NCI-H345 (cell line): ENCODE measurements at regions not wholly inside any gene's neighbourhood (a gene's known extent, or its start where the extent isn't known, plus 50 kb on each side); places are given as distances from the start of the nearest gene placed in this dataset.
"Not testable (repeated sequence)": the region's sequence is repeated elsewhere in the genome, so short reads cannot be mapped to it uniquely, and the experiment has no call there.

Source experiments
- DNase-seq: peaks from one replicate; lab custom pipeline; 2025; lab: John Stamatoyannopoulos, UW

- no peak for DNase-seq
Observed at GRCh38 chr11:38438091-38438490, 1840.1 kb upstream of the RAG2 start.

- no peak for DNase-seq
Observed at GRCh38 chr11:38425578-38425977, 1827.5 kb upstream of the RAG2 start.

GRCh38 chr11:38423042-38423441 lies 1825.0 kb upstream of the RAG2 start:
- no peak for DNase-seq

GRCh38 chr11:38416141-38416540 lies 1818.1 kb upstream of the RAG2 start:
- DNase-seq, result no peak

GRCh38 chr11:38411149-38411548 lies 1813.1 kb upstream of the RAG2 start:
- no peak for DNase-seq

GRCh38 chr11:38402063-38402462 lies 1804.0 kb upstream of the RAG2 start:
- DNase-seq, result no peak

- DNase-seq, result no peak
Observed at GRCh38 chr11:38392176-38392575, 1794.1 kb upstream of the RAG2 start.

- DNase-seq, result no peak
Observed at GRCh38 chr11:38384568-38384967, 1786.5 kb upstream of the RAG2 start.

GRCh38 chr11:38365274-38365673 lies 1767.2 kb upstream of the RAG2 start:
- no peak for DNase-seq

GRCh38 chr11:38356255-38356654 lies 1758.2 kb upstream of the RAG2 start:
- no peak for DNase-seq

GRCh38 chr11:38345286-38345685 lies 1747.2 kb upstream of the RAG2 start:
- DNase-seq, result no peak

GRCh38 chr11:38341612-38342011 lies 1743.6 kb upstream of the RAG2 start:
- DNase-seq, result not testable (repeated sequence)

GRCh38 chr11:38339835-38340440 lies 1741.9 kb upstream of the RAG2 start:
- DNase-seq, result no peak

GRCh38 chr11:38338022-38338421 lies 1740.0 kb upstream of the RAG2 start:
- DNase-seq, result not testable (repeated sequence)

- no peak for DNase-seq
Observed at GRCh38 chr11:38332046-38332445, 1734.0 kb upstream of the RAG2 start.

- DNase-seq, result no peak
Observed at GRCh38 chr11:38330578-38330977, 1732.5 kb upstream of the RAG2 start.

GRCh38 chr11:38323961-38324761 lies 1726.1 kb upstream of the RAG2 start:
- DNase-seq, result no peak

GRCh38 chr11:38315151-38315550 lies 1717.1 kb upstream of the RAG2 start:
- DNase-seq, result no peak

GRCh38 chr11:38307455-38307854 lies 1709.4 kb upstream of the RAG2 start:
- DNase-seq, result no peak

- no peak for DNase-seq
Observed at GRCh38 chr11:38305682-38306081, 1707.6 kb upstream of the RAG2 start.

- no peak for DNase-seq
Observed at GRCh38 chr11:38304926-38305325, 1706.9 kb upstream of the RAG2 start.

GRCh38 chr11:38302564-38302963 lies 1704.5 kb upstream of the RAG2 start:
- DNase-seq, result no peak

- DNase-seq, result no peak
Observed at GRCh38 chr11:38300570-38300969, 1702.5 kb upstream of the RAG2 start.
